ENCODE measurements at regions not wholly inside any gene's neighbourhood (a gene's known extent, or its start where the extent isn't known, plus 50 kb on each side); places are given as distances from the start of the nearest gene placed in this dataset.

- no peak for DNase-seq (ENCODE audit: low read depth)
- H3K4me3 ChIP-seq (ENCODE audit: low read depth, low read length): no peak overlapping the region
Measured at GRCh38 chr5:103498800-103499551, 63.6 kb downstream of the NUDT12 start.

- no peak for DNase-seq (ENCODE audit: low read depth)
- no peak overlapping the region for H3K4me3 ChIP-seq (ENCODE audit: low read depth, low read length)
Measured at GRCh38 chr5:103498211-103498610, 64.4 kb downstream of the NUDT12 start.

GRCh38 chr5:103497781-103498180, 64.8 kb downstream of the NUDT12 start:
- DNase-seq (ENCODE audit: low read depth): no peak
- no peak overlapping the region for H3K4me3 ChIP-seq (ENCODE audit: low read depth, low read length)

DNA sequence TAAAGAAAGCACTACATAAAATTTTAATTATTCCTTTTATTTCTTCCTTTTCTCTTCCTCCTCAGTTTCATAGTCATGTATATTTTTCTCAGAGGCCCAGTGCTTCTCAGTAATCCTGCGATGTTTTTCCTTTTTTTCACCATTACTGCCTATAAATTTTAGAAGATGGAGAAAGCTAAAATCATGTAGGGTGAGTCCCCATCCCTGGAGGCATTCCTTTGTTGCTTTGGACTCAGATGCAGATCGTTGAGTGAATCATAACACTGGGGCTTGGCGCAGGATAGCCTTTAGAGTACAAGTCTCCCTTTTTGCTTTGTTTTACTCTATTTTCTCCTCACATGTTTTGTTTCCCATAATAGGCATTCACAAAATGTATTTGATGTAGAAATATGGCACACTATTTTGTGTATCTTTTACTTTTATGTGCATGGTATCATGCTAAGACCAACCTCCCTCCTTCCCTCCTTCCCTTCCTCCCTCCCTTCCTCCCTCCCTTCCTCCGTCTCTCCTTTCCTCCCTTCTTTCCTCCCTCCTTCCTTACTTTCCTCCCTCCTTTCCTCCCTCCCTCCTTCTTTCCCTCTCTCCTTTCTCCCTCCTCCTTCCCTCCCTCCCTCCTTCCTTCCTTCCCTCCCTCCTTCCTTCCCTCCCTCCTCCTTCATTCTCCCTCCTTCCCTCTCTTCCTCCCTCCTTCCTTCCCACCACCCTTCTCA, 72.4 kb downstream of the NUDT12 start:
- no peak overlapping the region for H3K4me3 ChIP-seq (ENCODE audit: low read depth, low read length)
- DNase-seq (ENCODE audit: low read depth): no peak

DNA sequence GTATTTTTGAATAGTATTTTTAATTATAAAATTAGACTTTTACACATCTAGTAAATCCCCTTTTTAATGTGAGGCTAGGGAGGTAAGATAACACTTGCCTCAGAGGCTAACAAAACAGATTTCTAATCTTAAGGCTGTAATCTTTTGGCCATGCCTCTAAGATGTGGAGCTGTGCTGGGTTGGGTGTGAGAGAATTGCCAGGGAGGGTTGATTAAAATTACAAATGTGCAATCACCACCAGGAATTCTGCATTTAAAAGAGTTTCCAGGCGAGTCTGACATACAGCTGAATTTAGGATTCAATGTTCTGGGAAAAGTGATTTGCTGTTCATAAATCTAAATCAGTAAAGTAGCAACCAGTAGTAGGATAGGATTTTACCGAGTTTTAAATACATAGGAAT, 73.3 kb downstream of the NUDT12 start:
- DNase-seq (ENCODE audit: low read depth): no peak
- H3K4me3 ChIP-seq (ENCODE audit: low read depth, low read length): no peak overlapping the region

DNA sequence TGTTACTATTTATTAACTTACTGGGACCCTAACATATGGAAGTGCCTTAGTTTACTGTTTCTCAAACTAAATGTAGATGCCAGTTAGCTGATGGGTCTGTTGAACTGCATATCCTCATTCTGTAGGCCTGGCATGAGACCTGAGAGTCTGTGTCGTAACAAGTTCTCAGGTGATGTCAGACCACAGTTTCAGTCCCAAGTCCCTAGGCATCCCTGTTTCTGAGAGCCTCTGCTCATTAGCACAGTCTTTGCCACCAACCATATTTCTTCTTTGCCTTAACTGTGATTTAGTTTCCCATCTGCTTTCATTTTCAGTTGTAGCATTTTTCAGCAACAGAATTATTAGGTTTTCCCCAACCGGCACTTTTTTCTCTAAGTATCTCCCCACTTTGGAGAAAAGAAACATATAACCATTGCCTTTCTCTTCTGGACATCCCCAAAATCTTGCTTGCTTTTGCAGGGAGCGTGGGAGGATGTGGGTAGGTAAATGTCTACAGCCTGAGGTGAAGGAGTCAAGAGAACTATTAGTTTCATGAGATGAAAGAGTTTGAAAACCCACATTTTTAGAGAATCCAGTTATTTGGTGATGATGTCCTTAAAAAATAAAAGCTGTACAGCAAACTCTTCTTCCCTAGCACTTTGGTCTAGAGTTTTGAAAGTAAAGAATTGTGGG, 74.6 kb downstream of the NUDT12 start:
- H3K4me3 ChIP-seq (ENCODE audit: low read depth, low read length): no peak overlapping the region
- no peak for DNase-seq (ENCODE audit: low read depth)

- H3K4me3 ChIP-seq (ENCODE audit: low read depth, low read length): no peak overlapping the region
- DNase-seq (ENCODE audit: low read depth): peak; percentile 55
Measured at GRCh38 chr5:103487218-103487617, 75.4 kb downstream of the NUDT12 start.

DNA sequence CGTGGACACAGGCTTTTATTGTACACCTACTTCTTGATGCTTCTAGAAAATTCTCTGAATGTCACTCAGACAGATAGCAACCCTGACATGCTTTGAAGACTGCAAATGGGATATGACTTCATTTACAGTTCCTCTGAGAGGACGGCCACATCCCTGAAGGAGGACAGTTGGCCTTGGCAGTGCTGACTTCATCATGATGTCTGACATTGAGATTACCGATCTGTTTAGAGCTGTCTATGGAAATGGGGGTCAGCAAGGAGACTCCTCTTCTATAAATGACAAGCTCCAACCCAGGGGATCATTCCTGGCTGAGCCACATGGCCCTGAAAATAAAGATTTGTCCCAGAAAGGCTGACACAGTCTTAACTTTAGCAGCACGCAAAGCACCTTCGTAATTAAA, 75.8 kb downstream of the NUDT12 start:
- no peak for DNase-seq (ENCODE audit: low read depth)
- no peak overlapping the region for H3K4me3 ChIP-seq (ENCODE audit: low read depth, low read length)

DNA sequence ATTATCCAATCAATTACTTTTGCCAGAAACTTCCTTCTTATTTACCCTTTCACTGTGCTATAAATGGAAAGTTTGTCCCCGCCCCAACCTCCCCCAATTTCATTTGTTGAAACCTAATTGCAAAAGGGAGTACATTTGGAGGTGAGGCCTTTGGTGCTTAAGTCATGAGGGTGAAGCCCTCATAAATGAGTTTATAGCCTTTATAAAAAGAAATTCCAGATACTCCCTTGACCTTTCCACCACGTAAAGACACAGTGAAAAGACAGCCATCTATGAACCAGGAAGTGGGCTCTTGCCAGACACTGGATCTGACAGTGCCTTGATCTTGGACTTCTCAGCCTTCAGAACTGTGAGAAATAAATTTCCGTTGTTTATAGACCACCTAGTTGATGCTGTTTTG, 82.3 kb downstream of the NUDT12 start:
- no peak for DNase-seq (ENCODE audit: low read depth)
- no peak overlapping the region for H3K4me3 ChIP-seq (ENCODE audit: low read depth, low read length)

DNA sequence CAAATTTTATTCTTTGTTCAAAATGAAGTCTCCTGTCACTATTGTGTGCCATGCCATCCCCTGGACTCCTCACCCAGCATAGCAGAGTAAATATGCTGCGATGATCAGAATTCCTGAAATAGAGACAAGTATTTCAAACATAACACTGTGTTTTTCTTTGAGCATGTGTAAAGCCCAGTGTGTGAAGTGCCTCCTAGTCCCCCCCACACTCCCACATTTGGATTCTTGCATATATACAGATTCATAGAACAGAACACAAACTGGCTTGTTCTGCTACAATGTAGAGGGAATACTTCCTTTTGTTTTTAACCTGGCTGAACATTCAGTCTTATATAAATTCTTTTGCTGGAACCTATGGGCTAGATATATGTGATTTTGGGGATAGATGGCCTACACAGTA, 84.9 kb downstream of the NUDT12 start:
- no peak for DNase-seq (ENCODE audit: low read depth)

DNA sequence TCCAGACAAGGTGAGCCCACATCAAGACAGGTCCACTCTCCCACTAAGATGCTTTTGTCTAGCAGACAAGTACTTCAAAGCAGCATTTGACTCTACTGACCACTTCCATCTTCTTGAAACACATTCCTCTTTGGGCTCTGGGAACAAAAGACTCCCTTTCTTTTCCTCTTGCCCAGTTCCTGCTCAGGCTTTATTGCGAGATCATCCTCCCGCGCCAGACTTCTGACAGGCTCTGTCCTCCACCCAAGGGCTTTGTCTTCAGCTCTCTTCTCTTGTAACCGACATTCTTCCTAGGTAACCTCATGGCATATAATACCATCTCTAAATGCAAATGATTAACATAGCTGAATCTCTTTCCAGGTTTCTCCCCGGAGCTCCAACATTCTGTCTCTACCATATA, 85.8 kb downstream of the NUDT12 start:
- no peak overlapping the region for H3K4me3 ChIP-seq (ENCODE audit: low read depth, low read length)
- DNase-seq (ENCODE audit: low read depth): no peak

More for the DNA sequence above, 84.9 kb downstream of the NUDT12 start:
- H3K4me3 ChIP-seq (ENCODE audit: low read depth, low read length): no peak overlapping the region

DNA sequence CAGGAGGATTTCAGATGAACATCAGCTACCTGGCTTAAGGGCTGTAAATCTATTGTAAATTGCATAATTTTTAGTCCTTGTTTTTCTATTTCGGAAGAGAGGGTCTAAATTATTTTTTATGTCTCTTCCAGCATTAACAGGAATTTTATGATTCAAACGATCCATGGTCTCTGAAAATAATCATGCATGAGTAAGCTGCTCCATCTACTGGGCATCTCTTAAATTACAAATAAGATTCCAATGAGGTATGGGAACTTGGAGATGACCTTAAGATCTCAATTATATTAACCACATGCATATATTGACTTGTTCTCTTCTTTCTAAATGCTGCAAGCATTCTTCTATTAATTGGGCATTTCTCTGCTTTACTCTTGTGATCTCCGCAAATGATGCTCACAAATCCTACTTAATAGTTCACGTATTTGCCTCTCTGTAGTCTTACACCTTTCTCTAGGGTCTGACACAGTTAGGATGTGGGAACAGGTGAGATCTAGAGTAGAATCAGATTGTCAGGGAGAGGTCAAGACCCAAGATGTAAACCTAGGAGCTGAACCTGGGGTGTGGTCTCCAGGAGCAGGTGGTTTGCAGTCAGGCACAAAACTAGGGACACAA, 86.9 kb downstream of the NUDT12 start:
- DNase-seq (ENCODE audit: low read depth): no peak
- H3K4me3 ChIP-seq (ENCODE audit: low read depth, low read length): no peak overlapping the region

GRCh38 chr5:103474677-103475076, 87.9 kb downstream of the NUDT12 start:
- DNase-seq (ENCODE audit: low read depth): no peak
- H3K4me3 ChIP-seq (ENCODE audit: low read depth, low read length): no peak overlapping the region

GRCh38 chr5:103473725-103474124, 88.9 kb downstream of the NUDT12 start:
- DNase-seq (ENCODE audit: low read depth): peak; percentile 61
- H3K4me3 ChIP-seq (ENCODE audit: low read depth, low read length): no peak overlapping the region

DNA sequence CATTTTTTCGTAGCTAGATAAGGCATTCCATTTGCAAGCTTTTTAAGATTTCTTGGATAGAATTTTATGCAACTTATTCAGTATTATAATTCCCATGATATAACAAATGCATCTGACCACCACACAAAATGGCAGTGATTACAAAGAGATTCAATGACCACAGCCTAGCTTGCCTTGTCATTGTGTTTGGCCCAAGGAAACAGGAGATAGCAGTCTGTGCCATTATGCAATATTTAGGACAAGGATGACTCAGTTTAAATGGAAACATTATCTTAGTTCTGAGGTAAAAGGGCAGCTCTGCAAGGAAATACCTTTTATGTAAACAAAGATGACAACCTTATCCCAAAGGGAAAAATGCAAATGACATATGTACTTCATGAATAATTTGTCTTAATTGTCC, 89.8 kb downstream of the NUDT12 start:
- DNase-seq (ENCODE audit: low read depth): no peak
- H3K4me3 ChIP-seq (ENCODE audit: low read depth, low read length): no peak overlapping the region

DNA sequence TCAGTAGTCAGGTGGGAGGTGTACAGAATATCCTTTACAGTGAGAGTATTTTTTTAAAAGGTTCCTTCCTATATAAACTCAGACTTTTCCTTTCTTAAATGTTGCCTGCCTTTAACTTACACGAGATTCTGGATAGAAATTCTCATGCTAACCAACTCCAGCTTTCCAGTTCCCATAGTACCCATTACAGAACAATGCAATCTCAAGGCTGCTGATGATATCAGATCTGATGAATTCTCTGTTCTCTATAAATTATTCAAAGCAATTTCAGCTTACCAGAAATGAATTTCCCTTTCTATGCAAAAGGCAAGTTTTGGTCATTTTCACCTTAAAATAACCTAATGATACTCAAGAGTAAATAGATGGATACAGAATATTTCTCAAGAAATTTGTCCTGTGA, 90.3 kb downstream of the NUDT12 start:
- H3K4me3 ChIP-seq (ENCODE audit: low read depth, low read length): no peak overlapping the region
- no peak for DNase-seq (ENCODE audit: low read depth)

GRCh38 chr5:103469288-103470040, 93.1 kb downstream of the NUDT12 start:
- DNase-seq (ENCODE audit: low read depth): no peak
- no peak overlapping the region for H3K4me3 ChIP-seq (ENCODE audit: low read depth, low read length)

- DNase-seq (ENCODE audit: low read depth): no peak
- H3K4me3 ChIP-seq (ENCODE audit: low read depth, low read length): no peak overlapping the region
Measured at GRCh38 chr5:103467831-103468230, 94.8 kb downstream of the NUDT12 start.

GRCh38 chr5:103466495-103466894, 96.1 kb downstream of the NUDT12 start:
- no peak for DNase-seq (ENCODE audit: low read depth)

DNA sequence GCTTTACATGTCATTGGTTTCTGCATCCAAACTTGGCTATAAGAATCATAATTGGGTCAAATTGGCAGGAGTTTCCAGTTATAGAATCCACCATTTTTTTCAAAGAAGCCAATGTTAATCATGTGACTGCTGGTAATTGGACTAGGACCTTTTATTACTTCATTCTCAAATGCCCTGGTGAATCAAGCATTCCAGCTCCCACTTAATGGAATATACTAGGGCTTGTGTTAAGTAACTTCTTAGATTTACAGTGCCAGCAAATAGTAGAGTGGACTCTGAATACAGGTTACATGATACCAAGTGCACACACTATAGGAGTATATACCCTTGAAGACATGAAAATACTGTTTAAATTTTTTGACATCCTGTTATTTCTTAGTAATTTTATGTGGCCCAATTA, 96.7 kb downstream of the NUDT12 start:
- no peak overlapping the region for H3K4me3 ChIP-seq (ENCODE audit: low read depth, low read length)
- no peak for DNase-seq (ENCODE audit: low read depth)

More at GRCh38 chr5:103466495-103466894, 96.1 kb downstream of the NUDT12 start:
- H3K4me3 ChIP-seq (ENCODE audit: low read depth, low read length): no peak overlapping the region

All from skeletal muscle cell (primary cell).